ENCODE measurements at regions not wholly inside any gene's neighbourhood (a gene's known extent, or its start where the extent isn't known, plus 50 kb on each side); places are given as distances from the start of the nearest gene placed in this dataset.

- TF ChIP-seq CTCF (conservative IDR thresholded peaks at IDR 0.05) (no peak), EZH2 (IDR thresholded peaks at IDR 0.05; ENCODE audit: low read depth) (no peak)
These were observed 51.5 kb upstream of the RAB3GAP2 start for GRCh38 chr1:220323717-220324116.

All from PC-9 (cell line).